GM12892 (cell line): ENCODE measurements at regions not wholly inside any gene's neighbourhood (a gene's known extent, or its start where the extent isn't known, plus 50 kb on each side); places are given as distances from the start of the nearest gene placed in this dataset.

ENCODE experiments used
- POLR2A ChIP-seq: IDR thresholded peaks from 2 replicates; pipeline ENCODE4 v1.6.1; 2011; ENCODE audit warnings: low read depth, low read length, control low read depth
- POLR2AphosphoS5 ChIP-seq: IDR thresholded peaks from 2 replicates; pipeline ENCODE4 v1.6.1; 2011; ENCODE audit warnings: low read depth, low read length, control low read depth
- TAF1 ChIP-seq: IDR thresholded peaks from 2 replicates; pipeline ENCODE4 v1.6.1; 2011; ENCODE audit warnings: low read depth, mild to moderate bottlenecking, control low read depth, low read length, borderline replicate concordance

DNA sequence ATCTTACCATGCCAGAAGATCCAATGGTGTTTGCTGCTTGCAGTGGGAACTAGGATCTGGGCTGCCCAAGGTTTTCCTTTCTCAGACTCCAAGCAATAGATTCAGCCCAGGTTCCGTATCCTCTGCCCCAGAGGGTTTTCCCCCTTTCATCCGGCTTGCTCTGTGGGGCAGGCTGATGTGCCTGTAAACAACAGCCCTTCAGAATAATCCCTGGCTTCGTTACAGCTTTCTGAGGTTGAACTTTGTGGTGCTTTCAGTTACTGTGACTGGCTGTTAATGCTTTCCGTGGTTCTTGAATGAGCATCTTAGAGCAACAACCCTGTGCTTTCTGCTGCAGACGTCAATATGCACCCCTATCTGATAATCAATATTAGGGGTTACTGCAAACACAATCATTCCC, 400.4 kb downstream of the BTBD3 start:
- no peak for TF ChIP-seq POLR2AphosphoS5
- no peak for TF ChIP-seq POLR2A
- TF ChIP-seq TAF1: no peak
